GM19452 (cell line): ENCODE measurements at regions not wholly inside any gene's neighbourhood (a gene's known extent, or its start where the extent isn't known, plus 50 kb on each side); places are given as distances from the start of the nearest gene placed in this dataset.

ENCODE experiments used
- ATAC-seq: cut with Tn5 transposase; IDR thresholded peaks from one replicate; pipeline ENCODE4 v1.9.1; 2021; ENCODE audit not compliant: unreplicated experiment

DNA sequence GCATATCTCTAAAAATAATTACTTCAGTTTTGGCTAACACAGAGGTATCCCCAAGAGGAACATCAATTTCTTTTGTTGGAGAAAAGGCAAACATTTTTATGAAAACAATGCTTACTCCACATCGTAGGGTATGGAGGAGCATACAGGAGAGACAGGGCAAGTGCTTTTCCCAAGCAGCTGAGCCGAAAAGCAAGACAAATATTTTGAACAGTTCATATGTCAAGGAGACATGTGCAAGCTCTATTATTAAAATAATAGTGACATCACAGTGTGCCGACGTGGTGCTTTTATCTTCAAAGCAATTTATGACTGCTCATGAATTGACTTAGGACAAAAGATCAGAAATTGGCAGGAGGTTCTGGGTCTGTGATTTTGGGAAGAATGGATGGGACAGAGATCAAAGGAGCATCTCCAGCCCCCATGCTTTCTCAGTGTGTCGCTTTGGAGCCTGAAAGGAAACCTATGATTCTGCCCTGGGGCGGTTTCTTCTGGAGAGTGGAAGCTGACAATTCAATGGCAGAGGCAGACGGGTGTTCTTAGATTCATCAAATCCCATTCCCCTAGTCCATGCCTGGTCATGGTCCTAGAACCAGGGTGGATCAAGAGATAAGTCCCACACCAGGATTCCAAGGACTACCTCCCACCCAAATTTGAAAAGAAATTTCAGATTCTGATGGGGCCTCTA is 97.1 kb downstream of the JCAD start:
- no peak for ATAC-seq

DNA sequence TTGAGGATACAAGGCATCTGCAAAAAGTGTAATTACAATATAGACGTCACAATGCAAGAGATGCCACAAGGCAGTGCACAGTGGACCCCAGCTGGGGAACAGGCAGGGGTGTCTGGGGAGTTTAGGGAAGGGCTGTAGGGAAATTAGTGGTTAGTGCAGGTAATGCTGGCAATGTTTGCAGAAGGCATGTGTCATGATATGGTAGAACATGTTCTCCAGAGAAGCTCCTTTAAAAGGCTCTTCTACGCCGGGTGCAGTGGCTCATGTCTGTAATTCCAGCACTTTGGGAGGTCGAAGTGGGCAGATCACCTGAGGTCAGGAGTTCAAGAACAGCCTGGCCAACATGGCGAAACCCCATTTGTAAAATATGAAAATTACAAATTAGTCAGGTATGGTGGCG is 98.0 kb downstream of the JCAD start:
- no peak for ATAC-seq

DNA sequence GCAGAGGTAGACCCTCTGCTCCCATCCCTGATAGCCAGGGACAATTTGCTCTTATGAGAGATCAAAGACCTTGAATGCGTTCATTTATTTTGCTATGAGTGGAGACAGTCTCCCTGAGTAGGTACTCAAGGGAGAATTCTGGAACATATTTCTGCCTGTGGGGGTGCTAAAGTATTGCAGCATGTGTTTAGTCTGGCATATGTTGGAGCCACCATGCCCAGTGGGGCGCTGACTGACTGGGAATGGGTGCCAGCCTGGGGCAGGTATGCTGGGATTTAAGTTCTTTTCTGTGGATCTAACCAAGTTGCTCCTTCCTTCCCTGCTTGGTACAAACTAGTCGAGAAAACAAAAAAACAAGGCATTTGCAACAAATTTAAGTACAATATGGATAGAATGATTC is 99.1 kb downstream of the JCAD start:
- no peak for ATAC-seq

DNA sequence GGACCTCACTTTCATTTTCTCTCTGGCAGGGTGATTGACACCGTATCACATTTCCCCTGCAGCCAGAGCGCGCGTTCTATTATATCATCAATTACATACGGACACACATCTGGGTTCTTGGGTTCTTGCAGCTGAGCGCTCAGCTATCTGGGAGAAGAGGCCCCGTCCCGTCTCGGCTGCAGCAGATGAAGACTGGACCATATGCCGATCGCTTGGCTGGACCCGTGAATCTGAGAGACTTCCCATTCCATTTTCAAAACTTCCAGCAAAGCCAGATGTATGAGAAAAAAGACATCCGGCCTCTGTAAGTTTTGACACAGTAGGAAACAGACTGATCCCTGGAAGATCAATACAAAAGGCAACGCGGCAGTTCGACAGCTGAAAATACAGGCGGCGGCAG is 99.8 kb downstream of the JCAD start:
- no peak for ATAC-seq

DNA sequence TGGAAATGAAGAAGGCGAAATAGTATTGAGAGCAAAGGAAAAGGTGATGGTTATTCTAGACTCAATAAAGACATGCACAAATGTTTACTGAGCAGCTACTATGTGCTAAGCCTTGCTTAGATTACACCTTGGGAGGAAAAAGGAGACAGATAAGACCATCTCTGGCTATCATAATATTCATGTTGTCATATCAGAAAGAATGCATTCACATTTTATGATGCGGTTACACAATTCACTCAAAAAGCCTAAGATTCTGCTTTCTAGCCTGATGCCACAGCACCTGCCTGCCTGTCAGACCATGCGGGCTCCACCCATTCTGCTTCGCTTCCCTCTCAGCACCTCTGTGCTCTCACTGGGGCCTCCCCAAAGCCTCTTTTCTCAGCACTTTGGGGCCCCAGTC is 100.9 kb downstream of the JCAD start:
- no peak for ATAC-seq

DNA sequence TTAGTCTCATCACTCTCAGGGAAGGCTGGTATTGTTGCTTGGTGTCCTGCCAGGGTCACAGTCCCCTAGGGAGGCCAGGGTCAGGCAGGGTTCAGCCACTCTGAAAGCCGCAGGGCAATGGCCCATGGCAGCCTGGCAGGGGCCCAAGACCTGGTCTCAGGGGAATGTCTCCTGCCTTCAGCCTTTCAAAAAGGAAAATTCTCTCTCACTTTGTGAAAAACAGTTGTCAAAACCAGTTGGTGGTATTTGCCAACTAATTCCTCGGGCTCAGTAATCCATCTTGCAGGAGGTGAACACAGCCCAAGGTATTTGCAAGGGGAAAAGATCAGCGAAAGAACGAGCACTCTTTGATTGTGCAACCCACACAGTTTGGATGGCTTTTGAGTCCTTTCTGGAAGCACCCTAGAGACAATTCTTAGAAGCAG is 101.5 kb downstream of the JCAD start:
- ATAC-seq, result peak; percentile 56

DNA sequence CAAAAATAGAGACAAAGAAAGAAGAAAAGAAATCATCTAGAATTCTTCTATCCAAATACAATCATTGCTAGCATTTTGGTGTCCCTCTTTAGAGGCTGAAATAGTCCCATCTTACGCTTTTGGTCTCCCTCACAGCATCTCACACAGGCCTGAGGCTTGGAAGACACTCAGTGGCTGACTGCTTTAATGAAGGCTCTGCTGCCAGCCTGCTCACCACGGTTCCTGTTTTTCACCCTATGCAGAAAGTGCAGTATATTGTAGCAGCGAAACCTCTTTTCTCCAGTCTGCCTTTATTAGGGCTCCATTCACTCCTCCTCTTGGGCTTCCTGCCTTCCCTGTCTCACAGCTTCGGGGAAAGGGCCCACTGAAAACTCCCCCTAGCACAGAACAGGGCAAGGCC is 102.2 kb downstream of the JCAD start:
- ATAC-seq, result no peak

DNA sequence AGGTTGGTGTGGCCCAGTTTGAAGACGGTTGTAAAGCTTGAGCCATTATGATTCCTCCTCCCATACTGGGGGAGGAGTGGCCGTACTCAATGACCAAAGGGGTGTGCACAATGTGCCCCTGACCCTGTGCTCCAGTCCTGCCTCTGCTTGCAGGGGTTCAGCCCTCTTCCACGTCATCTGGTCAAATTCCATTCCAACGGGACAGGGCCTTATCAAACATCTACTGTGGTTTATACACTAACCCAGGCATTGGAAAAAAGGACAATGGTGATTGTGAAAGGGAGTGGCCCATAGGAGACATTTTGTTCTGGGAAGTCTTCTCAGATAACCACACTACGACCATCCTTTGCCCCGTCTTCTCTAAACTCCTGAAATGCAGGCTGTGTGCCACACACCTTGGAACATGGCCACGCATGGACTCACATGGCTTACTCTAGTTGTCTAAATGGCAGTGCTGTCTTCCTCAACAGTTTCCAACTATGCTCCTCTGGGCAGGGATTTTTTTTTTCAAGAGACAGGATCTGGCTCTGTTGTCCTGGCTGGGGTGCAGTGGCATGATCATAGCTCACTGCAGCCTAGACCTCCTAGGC is 103.0 kb downstream of the JCAD start:
- ATAC-seq, result no peak

DNA sequence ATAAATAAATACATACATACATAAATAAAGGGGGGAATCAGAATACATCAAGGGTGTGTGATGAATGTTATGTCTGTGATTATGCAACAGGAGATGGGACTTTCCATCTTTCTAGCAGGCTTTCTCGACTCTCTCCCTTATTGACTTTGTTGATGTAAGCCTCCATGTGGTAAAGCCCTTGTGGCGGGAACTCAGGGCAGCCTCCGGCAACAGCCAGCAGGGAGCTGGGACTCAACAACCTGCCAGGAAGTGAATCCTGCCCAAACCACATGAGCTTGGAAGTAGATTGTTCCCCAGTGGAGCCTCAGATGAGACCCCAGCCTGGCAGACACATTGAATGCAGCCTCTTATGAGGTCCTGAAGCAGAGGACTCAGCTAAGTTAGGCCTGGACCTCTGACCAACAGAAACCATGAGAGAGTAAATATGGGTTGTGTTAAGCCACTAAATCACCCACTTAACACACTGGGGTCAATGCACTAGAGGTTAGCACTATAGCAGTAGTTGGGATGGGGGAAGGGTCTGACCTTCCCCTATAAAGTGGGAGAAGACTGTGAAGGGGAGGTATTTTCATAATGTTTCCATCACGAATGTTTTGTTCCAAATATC is 104.0 kb downstream of the JCAD start:
- ATAC-seq, result no peak

DNA sequence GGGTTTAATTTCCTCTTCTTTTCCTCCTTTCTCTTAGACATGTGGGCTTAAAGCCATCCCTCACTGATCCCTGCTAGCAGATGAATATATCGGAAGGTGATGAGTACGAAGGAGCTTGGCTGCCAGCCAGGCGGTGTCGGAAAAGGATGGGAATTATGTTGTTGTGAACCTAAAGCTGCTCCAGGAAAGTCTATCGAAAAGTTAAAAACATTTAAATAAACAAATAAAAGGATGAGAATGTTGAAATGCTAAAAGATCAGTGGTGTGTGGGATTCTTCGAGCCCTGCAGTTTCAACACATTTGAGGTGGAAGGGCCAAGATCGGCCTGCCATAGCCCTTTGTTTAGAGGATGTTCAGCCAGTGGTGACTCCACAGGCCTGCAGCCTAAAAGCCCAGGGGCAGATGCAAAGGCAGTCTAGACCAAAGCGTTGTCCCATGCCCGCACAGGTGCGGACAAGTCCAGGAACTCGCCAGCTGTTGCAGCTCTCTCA is 107.9 kb downstream of the JCAD start:
- ATAC-seq, result no peak

DNA sequence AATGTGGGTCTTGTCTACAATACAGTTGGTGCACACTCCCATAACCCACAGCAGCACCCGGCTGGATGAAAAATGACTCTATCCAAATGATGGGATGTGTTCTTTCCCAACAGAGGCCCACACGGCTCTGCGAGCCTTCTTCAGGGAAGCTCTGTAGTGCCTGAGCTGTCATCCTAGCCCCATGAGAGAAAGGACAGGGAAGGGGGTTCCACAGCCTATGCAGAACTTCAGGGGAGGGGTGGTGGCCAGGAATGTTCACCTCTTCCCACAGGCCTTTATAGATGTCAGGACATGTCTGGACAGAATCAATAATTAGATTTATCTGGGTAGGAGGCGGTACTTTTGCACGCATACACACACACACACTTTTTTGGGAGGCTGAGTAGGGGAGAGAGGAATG is 109.0 kb downstream of the JCAD start:
- ATAC-seq, result no peak

DNA sequence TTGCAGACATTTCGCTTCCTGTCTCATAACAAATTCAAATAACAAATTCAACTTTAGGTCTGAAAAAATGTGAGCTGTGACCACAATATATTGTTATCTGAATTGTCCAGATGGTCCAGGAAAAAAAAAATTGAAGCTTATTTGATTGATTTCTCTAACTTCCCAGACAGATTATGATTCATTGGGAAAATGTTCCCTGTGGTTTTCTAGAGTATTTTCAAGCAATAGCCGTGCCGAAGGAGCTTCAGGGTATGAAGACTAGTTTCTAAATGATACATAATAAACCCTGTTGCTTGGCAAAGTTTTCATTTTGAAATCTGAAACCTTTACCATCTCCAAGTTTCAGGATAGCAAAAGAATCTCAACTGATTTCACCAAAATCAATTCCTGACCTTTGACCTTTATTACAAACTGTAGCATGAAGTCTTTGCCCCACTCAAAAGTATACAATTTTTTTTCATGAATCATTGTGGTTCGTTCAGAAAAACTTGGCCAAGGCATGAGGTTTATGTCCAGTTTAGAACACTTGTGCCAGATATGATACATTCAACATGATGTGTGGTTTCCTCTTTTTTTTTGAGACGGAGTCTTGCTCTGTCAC is 109.9 kb downstream of the JCAD start:
- no peak for ATAC-seq

DNA sequence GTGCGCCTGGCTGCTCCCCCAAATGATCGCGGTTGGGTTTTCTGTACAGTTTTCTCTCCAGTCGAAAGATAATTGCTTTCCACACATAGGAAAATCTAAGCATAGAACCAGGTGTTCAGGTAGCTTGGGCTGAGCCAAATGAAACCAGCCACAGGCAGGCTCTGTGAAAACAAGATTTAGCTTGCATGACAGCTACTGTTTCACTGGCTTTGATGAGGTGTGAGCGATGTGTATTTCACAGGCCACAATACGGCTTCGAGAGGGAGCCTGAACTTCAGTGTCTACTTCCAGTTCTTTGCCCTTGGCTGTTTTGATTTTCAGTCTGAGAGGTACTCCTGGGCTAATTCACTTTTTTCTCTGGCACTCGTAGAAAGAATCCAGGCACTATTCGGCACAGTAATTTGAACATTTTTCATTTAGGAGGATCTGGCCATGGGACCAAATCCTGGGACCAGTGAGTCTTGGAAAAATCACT is 110.5 kb downstream of the JCAD start:
- no peak for ATAC-seq

DNA sequence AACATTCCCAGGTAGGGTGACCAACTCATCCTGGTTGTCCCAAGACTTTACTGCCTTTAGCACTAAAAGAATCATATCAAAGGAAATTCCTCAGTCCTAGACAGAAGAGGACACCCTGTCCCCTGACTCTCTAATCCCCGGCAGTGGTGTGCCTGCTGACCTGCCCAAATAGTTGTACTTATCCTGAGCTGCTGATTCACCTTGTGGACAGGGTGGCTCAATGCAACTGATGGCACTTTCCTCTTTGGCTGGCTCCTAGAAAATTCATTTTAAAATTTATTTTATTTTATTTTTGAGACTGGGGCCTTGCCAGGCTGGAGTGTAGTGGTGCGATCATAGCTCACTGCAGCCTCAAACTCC is 111.7 kb downstream of the JCAD start:
- ATAC-seq, result no peak

DNA sequence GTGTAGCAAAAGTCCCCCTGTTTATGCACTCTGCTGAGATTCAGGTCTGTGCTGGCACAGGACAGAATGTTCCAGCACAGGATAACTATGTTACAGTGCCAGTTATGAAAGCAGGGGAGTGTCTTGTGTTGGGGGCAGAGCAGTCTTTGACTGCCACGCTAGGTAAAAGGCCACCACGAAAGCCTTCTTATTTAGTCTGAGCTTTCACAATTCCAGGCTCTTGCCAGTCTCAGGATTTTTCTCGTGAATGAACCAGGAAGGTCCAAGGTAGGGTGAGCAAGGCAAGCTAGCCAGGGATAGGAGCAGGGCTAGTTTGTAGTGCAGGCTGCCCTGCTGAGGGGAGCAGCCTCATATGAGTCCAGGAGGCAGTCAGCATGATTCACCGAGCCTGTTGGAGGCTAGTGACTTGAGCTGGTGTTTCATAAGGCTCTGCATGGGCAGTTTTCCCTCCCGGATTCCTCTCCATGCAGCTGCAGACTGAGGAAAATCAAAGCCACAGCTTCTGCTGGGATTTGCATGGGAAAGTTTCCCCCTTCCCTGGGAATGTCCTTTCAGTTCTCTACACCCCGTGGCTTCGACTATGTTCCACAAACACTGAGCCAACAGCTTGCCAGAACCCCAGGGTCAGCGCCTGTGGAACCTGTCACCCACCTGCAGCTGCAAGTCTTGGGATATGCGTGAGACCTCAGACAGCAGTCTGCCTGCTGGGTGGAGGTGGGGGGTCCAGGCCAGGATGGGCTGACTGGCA is 112.3 kb downstream of the JCAD start:
- no peak for ATAC-seq

DNA sequence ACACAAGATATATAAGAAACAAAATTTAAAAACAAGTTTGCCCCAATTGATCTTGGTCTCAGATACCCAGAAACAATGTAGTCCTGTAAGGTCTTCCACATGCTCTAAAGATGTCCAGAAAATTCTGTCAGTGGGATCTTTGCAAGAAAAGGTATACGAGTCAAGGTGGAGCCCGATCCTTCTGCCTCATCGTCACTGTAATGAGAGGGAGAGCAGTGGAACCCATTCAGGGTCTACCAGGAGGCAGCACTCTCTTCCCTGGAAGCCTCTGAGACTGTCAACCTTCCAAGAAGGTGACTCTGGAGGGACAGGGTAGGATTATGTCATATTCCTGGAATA is 112.8 kb downstream of the JCAD start:
- no peak for ATAC-seq

DNA sequence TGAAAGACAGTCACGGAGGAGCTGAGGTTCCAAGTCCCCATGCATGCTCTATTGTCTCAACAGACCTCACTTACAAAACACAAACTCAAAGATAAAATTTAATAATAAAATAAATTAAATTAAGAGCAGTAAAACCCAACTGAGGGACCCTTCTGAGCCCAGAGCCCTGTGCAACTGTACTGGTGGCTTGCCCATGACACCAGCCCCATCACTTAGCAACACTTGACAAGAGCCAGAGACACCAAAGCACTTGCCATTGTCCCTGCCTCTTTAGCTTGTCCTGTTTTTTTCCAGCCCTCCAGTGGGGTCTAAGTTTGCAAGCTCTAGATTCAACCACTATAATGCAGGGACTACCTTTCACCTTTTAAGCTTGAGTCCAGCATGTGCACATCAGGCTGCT is 117.9 kb downstream of the JCAD start:
- ATAC-seq, result no peak

DNA sequence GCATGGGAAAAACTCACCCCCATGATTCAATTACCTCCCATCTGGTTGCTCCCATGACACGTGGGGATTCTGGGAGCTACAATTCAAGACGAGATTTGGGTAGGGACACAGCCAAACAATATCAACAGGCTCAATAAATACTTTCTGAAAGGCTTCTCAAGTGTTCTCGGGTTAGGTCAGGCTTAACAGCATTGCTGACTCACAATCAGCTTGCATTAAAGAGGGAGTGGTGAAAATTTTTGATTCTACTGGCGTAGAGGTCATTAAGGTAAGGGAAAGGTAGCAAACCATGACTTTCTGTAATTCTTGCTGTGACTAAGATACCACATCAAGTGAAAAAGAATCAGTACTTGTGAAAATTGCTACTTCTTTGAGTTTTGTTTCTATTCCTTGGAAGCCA is 126.4 kb downstream of the JCAD start:
- no peak for ATAC-seq

DNA sequence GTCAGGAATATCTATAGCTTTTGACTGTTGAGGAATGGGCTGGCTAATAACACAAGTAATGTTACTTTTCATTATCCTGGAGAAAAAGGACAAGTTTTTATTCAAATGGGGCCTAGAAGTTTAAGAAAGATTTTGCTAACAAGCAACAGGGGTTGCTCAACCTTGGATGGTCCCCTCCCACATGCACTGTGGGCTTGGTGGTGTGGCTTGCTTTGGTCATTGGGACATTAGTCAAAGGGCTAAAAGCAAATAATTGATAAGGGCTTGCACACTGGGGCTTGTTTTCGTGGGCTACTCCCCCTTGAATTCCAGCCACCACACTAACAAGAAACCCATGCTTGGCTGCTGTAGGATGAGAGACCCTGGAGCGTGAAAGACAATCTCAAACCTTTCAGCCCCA is 127.6 kb downstream of the JCAD start:
- ATAC-seq, result no peak

DNA sequence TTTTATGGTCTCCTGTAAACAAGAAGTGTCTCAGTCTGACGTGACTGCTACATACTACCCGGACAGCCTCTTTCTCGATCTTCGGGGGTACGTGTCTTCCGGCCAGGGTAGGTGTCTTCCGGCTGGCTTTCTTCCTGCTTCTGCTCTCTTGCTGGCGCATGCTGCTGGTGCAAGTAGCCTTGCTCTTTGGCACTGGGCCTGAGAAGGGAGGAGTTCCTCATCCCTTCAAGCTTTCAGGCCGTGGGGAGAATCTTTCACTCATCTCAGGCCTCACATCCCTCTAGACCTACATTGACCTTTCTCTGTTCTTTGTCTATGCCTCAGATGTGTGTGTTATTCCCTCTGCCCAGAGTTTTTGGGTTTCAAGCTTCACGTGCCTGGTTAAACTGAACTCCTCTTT is 130.4 kb downstream of the JCAD start:
- ATAC-seq, result no peak

DNA sequence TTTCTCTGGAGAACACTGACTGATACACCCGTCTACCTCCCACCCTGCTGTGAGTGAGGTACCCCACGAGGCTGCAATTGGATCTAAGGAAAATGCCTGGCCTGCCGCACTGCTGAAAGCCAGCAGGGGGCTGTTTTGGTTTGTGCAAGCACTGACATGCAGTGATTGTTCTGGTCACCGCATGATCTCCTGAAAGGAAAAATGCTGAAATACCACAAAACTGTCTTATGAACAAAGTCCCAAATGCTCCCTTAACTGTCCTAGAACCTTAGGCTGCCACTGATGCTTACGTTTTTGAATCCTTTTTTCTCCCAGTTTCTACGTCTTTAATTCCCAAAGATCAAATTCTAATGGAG is 132.7 kb downstream of the JCAD start:
- ATAC-seq, result no peak
